ENCODE measurements at regions not wholly inside any gene's neighbourhood (a gene's known extent, or its start where the extent isn't known, plus 50 kb on each side); places are given as distances from the start of the nearest gene placed in this dataset.

DNA sequence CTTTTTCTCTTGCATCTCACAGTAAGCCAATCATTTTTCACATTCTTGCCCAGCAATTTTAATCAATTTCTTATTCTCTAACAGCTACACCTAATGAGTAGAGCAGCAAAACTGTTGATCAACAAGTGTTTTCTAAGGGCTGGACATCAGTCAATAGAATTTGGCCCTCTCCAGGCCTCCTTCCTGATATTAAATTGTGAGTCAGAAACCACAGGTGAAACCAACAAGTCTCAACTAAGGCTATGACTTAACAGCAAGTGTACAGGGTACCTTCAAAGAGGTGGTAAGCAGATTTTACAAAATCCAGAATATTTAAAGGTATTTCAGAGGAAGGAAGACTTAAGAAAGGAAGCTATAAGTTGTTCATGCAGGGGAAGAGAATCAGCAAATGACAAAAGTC, 156.5 kb upstream of the ARHGAP24 start:
- TF ChIP-seq CTCF (IDR thresholded peaks at IDR 0.05) (no peak), POLR2A (IDR thresholded peaks at IDR 0.05) (no peak)

Data from stomach (tissue), 4 donors.